SK-N-SH treated with all-trans-retinoic acid at 6 μM for 48 hours (cell line): ENCODE measurements at regions not wholly inside any gene's neighbourhood (a gene's known extent, or its start where the extent isn't known, plus 50 kb on each side); places are given as distances from the start of the nearest gene placed in this dataset.

ENCODE experiments used
- ATAC-seq: fragments of 200-7000 bp; cut with Tn5 transposase; 3 replicates; pipeline ENCODE4 v1.9.1; 2020; ENCODE audit warnings: mild to moderate bottlenecking, moderate library complexity
- ARNTL ChIP-seq: fragments of 450-650 bp; formaldehyde crosslinking; IDR thresholded peaks from 2 replicates; pipeline ENCODE4 v1.5.0; 2020; ENCODE audit warnings: low read depth, mild to moderate bottlenecking, moderate library complexity, borderline replicate concordance
- CSDC2 ChIP-seq: fragments of 250-450 bp; sonication (Bioruptor Pico); IDR thresholded peaks from 2 replicates; pipeline ENCODE4 v1.5.0; 2020; ENCODE audit warnings: mild to moderate bottlenecking, moderate library complexity
- ESRRG ChIP-seq: fragments of 250-450 bp; sonication (Bioruptor Pico); IDR thresholded peaks from 2 replicates; pipeline ENCODE4 v1.6.1; 2021; ENCODE audit warnings: mild to moderate bottlenecking
- GLIS3 ChIP-seq: fragments of 250-450 bp; sonication (Bioruptor Pico); IDR thresholded peaks from 2 replicates; pipeline ENCODE4 v1.5.0; 2020; ENCODE audit warnings: mild to moderate bottlenecking, moderate library complexity
- ISL1 ChIP-seq: fragments of 250-450 bp; sonication (Bioruptor Pico); IDR thresholded peaks from 2 replicates; pipeline ENCODE4 v2.1.2; 2022; ENCODE audit warnings: mild to moderate bottlenecking, moderate library complexity
- OSR1 ChIP-seq: fragments of 250-450 bp; sonication (Bioruptor Pico); IDR thresholded peaks from 2 replicates; pipeline ENCODE4 v1.8.0; 2022; ENCODE audit warnings: moderate library complexity, mild to moderate bottlenecking, inconsistent platforms
- PPARA ChIP-seq: fragments of 250-450 bp; sonication (Bioruptor Pico); IDR thresholded peaks from 2 replicates; pipeline ENCODE4 v1.5.0; 2020; ENCODE audit warnings: mild to moderate bottlenecking, borderline replicate concordance
- RARB ChIP-seq: fragments of 250-450 bp; sonication (Bioruptor Pico); IDR thresholded peaks from 2 replicates; pipeline ENCODE4 v1.8.0; 2021; ENCODE audit warnings: mild to moderate bottlenecking, moderate library complexity
- SNAI2 ChIP-seq: fragments of 250-450 bp; sonication (Bioruptor Pico); IDR thresholded peaks from 2 replicates; pipeline ENCODE4 v1.5.0; 2020; ENCODE audit warnings: mild to moderate bottlenecking, moderate library complexity
- TCF4 ChIP-seq: fragments of 250-450 bp; sonication (Bioruptor Pico); IDR thresholded peaks from 2 replicates; pipeline ENCODE4 v1.8.0; 2021; ENCODE audit warnings: mild to moderate bottlenecking, moderate library complexity, borderline replicate concordance
- TOX ChIP-seq: fragments of 250-450 bp; sonication (Bioruptor Pico); IDR thresholded peaks from 2 replicates; pipeline ENCODE4 v1.8.0; 2021; ENCODE audit warnings: mild to moderate bottlenecking, moderate library complexity, borderline replicate concordance
- ZC3H10 ChIP-seq: fragments of 250-450 bp; sonication (Bioruptor Pico); IDR thresholded peaks from 2 replicates; pipeline ENCODE4 v1.5.1; 2021; ENCODE audit warnings: mild to moderate bottlenecking, moderate library complexity
- ZFP3 ChIP-seq: fragments of 250-450 bp; sonication (Bioruptor Pico); IDR thresholded peaks from 2 replicates; pipeline ENCODE4 v1.5.0; 2020; ENCODE audit warnings: mild to moderate bottlenecking, moderate library complexity
- ZNF565 ChIP-seq: fragments of 450-650 bp; formaldehyde crosslinking; conservative IDR thresholded peaks from 2 replicates; pipeline ENCODE4 v1.5.0; 2020; ENCODE audit warnings: low read depth, mild to moderate bottlenecking, moderate library complexity
- ZNF70 ChIP-seq: fragments of 450-650 bp; formaldehyde crosslinking; IDR thresholded peaks from 2 replicates; pipeline ENCODE4 v1.5.0; 2020; ENCODE audit warnings: mild to moderate bottlenecking, moderate library complexity
- ZNF8 ChIP-seq: fragments of 450-650 bp; formaldehyde crosslinking; IDR thresholded peaks from 2 replicates; pipeline ENCODE4 v1.5.0; 2020; ENCODE audit warnings: mild to moderate bottlenecking, moderate library complexity
- TF ChIP-seq, protein P1 (sequence below): fragments of 250-450 bp; sonication (Bioruptor Pico); IDR thresholded peaks from 2 replicates; pipeline ENCODE4 v1.8.0; 2020; ENCODE audit warnings: mild to moderate bottlenecking, moderate library complexity, borderline replicate concordance
- TF ChIP-seq, protein P2 (sequence below): fragments of 250-450 bp; sonication (Bioruptor Pico); IDR thresholded peaks from 2 replicates; pipeline ENCODE4 v1.5.0; 2020; ENCODE audit warnings: mild to moderate bottlenecking, moderate library complexity
- TF ChIP-seq, protein P3 (sequence below): fragments of 250-450 bp; sonication (Bioruptor Pico); IDR thresholded peaks from 2 replicates; pipeline ENCODE4 v1.5.1; 2020; ENCODE audit warnings: low read depth, mild to moderate bottlenecking, moderate library complexity
- TF ChIP-seq, protein P4 (sequence below): fragments of 250-450 bp; sonication (Bioruptor Pico); IDR thresholded peaks from 2 replicates; pipeline ENCODE4 v1.5.1; 2021; ENCODE audit warnings: mild to moderate bottlenecking, moderate library complexity
- TF ChIP-seq, protein P5 (sequence below): fragments of 250-450 bp; sonication (Bioruptor Pico); IDR thresholded peaks from 2 replicates; pipeline ENCODE4 v1.8.0; 2021; ENCODE audit warnings: low read depth, mild to moderate bottlenecking, moderate library complexity, borderline replicate concordance

DNA sequence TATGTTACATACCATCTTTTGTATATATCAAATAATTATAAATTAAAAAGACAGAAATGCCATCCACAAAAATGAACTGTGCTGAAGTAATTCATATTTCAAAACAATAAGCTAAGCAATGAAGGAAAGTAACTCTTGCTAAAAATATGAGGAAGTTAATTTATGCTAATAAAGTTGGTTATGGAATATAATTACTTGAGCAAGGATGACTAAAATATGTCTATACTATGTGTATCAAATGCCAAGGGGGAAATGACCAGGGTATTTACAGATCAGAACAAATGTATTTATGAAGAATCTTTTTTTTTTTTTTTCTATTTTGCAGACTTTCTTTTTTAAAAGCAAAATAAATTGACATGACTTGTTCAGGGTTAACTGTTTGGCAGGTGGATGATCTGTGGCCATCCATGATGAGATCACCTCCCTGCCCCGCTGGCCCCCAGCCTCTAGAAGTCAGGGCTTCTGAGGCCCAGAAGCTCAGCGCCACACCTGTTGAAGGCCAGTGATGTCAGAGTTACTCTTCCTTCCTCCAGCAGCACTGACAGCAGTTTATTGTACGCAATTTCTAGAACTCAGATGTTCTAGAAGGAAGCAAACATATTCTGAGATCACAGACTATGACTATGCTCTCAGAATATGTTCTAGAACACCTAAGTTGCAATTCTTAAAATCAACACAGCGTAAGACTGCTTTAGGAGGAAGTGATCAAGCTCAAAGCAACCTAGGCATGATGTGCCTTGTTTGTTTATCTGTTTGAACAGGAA, 196.1 kb upstream of the KLF14 start:
- ATAC-seq, result no peak
- TF ChIP-seq, protein P1, sequence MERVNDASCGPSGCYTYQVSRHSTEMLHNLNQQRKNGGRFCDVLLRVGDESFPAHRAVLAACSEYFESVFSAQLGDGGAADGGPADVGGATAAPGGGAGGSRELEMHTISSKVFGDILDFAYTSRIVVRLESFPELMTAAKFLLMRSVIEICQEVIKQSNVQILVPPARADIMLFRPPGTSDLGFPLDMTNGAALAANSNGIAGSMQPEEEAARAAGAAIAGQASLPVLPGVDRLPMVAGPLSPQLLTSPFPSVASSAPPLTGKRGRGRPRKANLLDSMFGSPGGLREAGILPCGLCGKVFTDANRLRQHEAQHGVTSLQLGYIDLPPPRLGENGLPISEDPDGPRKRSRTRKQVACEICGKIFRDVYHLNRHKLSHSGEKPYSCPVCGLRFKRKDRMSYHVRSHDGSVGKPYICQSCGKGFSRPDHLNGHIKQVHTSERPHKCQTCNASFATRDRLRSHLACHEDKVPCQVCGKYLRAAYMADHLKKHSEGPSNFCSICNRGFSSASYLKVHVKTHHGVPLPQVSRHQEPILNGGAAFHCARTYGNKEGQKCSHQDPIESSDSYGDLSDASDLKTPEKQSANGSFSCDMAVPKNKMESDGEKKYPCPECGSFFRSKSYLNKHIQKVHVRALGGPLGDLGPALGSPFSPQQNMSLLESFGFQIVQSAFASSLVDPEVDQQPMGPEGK (CRISPR knock-in tag), result no peak
- TF ChIP-seq ESRRG (CRISPR knock-in tag) (no peak), OSR1 (no peak), CSDC2 (no peak), RARB (CRISPR knock-in tag) (no peak), PPARA (CRISPR knock-in tag) (no peak), GLIS3 (CRISPR knock-in tag) (no peak), TCF4 (CRISPR knock-in tag) (no peak), TOX (CRISPR knock-in tag) (no peak)
- TF ChIP-seq, protein P2, sequence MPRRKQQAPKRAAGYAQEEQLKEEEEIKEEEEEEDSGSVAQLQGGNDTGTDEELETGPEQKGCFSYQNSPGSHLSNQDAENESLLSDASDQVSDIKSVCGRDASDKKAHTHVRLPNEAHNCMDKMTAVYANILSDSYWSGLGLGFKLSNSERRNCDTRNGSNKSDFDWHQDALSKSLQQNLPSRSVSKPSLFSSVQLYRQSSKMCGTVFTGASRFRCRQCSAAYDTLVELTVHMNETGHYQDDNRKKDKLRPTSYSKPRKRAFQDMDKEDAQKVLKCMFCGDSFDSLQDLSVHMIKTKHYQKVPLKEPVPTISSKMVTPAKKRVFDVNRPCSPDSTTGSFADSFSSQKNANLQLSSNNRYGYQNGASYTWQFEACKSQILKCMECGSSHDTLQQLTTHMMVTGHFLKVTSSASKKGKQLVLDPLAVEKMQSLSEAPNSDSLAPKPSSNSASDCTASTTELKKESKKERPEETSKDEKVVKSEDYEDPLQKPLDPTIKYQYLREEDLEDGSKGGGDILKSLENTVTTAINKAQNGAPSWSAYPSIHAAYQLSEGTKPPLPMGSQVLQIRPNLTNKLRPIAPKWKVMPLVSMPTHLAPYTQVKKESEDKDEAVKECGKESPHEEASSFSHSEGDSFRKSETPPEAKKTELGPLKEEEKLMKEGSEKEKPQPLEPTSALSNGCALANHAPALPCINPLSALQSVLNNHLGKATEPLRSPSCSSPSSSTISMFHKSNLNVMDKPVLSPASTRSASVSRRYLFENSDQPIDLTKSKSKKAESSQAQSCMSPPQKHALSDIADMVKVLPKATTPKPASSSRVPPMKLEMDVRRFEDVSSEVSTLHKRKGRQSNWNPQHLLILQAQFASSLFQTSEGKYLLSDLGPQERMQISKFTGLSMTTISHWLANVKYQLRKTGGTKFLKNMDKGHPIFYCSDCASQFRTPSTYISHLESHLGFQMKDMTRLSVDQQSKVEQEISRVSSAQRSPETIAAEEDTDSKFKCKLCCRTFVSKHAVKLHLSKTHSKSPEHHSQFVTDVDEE, result no peak

DNA sequence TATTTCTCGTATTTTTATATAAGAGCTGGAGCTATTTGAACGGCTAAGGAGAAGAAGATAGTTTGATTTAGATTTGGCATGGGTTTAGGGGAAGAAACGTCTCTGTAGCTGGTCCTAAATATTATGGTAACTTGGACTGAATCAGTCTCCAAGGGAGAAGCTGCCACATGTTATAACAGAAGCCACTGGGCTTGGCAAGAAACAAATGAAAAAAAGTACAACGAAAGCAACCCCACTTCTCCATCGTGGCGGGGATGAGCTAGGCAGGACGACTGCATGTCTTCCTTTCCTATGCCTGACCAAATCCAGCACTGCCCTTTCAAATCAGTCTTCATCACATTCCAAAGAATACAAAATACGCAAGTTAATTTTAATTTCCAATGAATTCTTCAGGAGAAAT, 196.7 kb upstream of the KLF14 start:
- no peak for ATAC-seq
- TF ChIP-seq, protein P1 (CRISPR knock-in tag), result no peak
- TF ChIP-seq GLIS3 (CRISPR knock-in tag) (no peak), ZNF565 (CRISPR knock-in tag) (no peak), ZFP3 (no peak), CSDC2 (no peak), ESRRG (CRISPR knock-in tag) (no peak), ZC3H10 (CRISPR knock-in tag) (no peak), SNAI2 (CRISPR knock-in tag) (no peak), TOX (CRISPR knock-in tag) (no peak), OSR1 (no peak), TCF4 (CRISPR knock-in tag) (no peak), ZNF70 (CRISPR knock-in tag) (no peak), ARNTL (CRISPR knock-in tag) (no peak), ZNF8 (CRISPR knock-in tag) (no peak), ISL1 (CRISPR knock-in tag) (no peak), RARB (CRISPR knock-in tag) (no peak)
- TF ChIP-seq, protein P2, result no peak
- TF ChIP-seq, protein P3, sequence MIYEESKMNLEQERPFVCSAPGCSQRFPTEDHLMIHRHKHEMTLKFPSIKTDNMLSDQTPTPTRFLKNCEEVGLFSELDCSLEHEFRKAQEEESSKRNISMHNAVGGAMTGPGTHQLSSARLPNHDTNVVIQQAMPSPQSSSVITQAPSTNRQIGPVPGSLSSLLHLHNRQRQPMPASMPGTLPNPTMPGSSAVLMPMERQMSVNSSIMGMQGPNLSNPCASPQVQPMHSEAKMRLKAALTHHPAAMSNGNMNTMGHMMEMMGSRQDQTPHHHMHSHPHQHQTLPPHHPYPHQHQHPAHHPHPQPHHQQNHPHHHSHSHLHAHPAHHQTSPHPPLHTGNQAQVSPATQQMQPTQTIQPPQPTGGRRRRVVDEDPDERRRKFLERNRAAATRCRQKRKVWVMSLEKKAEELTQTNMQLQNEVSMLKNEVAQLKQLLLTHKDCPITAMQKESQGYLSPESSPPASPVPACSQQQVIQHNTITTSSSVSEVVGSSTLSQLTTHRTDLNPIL, result no peak
- TF ChIP-seq, protein P4, sequence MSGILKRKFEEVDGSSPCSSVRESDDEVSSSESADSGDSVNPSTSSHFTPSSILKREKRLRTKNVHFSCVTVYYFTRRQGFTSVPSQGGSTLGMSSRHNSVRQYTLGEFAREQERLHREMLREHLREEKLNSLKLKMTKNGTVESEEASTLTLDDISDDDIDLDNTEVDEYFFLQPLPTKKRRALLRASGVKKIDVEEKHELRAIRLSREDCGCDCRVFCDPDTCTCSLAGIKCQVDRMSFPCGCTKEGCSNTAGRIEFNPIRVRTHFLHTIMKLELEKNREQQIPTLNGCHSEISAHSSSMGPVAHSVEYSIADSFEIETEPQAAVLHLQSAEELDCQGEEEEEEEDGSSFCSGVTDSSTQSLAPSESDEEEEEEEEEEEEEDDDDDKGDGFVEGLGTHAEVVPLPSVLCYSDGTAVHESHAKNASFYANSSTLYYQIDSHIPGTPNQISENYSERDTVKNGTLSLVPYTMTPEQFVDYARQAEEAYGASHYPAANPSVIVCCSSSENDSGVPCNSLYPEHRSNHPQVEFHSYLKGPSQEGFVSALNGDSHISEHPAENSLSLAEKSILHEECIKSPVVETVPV, result no peak
- TF ChIP-seq, protein P5, sequence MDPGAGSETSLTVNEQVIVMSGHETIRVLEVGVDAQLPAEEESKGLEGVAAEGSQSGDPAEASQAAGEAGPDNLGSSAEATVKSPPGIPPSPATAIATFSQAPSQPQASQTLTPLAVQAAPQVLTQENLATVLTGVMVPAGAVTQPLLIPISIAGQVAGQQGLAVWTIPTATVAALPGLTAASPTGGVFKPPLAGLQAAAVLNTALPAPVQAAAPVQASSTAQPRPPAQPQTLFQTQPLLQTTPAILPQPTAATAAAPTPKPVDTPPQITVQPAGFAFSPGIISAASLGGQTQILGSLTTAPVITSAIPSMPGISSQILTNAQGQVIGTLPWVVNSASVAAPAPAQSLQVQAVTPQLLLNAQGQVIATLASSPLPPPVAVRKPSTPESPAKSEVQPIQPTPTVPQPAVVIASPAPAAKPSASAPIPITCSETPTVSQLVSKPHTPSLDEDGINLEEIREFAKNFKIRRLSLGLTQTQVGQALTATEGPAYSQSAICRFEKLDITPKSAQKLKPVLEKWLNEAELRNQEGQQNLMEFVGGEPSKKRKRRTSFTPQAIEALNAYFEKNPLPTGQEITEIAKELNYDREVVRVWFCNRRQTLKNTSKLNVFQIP, result no peak
- TF ChIP-seq, all 23 proteins: peak for 0
